DND-41 (cell line): ENCODE measurements at regions not wholly inside any gene's neighbourhood (a gene's known extent, or its start where the extent isn't known, plus 50 kb on each side); places are given as distances from the start of the nearest gene placed in this dataset.

Experiments used
- ATAC-seq: fragments of 200-7000 bp; cut with Tn5 transposase; 3 replicates; pipeline ENCODE4 v1.9.1; 2021; ENCODE audit warnings: low read depth; ENCODE audit not compliant: insufficient read depth
- DNase-seq: peaks from one replicate; pipeline ENCODE4 v3.0.0-alpha.2; 2020
- H2AFZ ChIP-seq: 2 replicates; pipeline ENCODE4 v1.6.0; 2012; ENCODE audit warnings: low read depth, low read length
- H3K27ac ChIP-seq: 2 replicates; pipeline ENCODE4 v1.5.1; 2012; ENCODE audit warnings: low read length, inconsistent platforms
- H3K27me3 ChIP-seq: fragments of 200-600 bp; sonication (generic); 2 replicates; pipeline ENCODE4 v1.6.0; 2012; ENCODE audit warnings: low read length, mild to moderate bottlenecking, inconsistent platforms; ENCODE audit not compliant: insufficient read depth, poor library complexity
- H3K36me3 ChIP-seq: 2 replicates; pipeline ENCODE4 v1.5.1; 2012; ENCODE audit warnings: low read length, inconsistent platforms; ENCODE audit not compliant: insufficient read depth
- H3K4me1 ChIP-seq: 2 replicates; pipeline ENCODE4 v1.5.1; 2012; ENCODE audit warnings: mild to moderate bottlenecking, low read length; ENCODE audit not compliant: insufficient read depth
- H3K4me2 ChIP-seq: 2 replicates; pipeline ENCODE4 v1.6.0; 2012; ENCODE audit warnings: mild to moderate bottlenecking, moderate library complexity, low read length, inconsistent platforms; ENCODE audit not compliant: insufficient read depth
- H3K4me3 ChIP-seq, 2 experiments: fragments of 200-600 bp in 1 of 2; shearing (Covaris generic) in 1 of 2; 2 replicates each; pipeline ENCODE4 v1.5.1; 2012 to 2016; ENCODE audit warnings: inconsistent platforms in 2 of 2, low read length in 2 of 2, mild to moderate bottlenecking in 2 of 2, low read depth in 1 of 2, moderate library complexity in 1 of 2
- H3K79me2 ChIP-seq: 2 replicates; pipeline ENCODE4 v1.6.0; 2012; ENCODE audit warnings: low read length, inconsistent platforms; ENCODE audit not compliant: insufficient read depth
- H3K9ac ChIP-seq: 2 replicates; pipeline ENCODE4 v1.6.0; 2012; ENCODE audit warnings: low read depth, mild to moderate bottlenecking, inconsistent platforms, low read length, moderate library complexity
- H3K9me3 ChIP-seq: 2 replicates; pipeline ENCODE4 v1.5.1; 2012; ENCODE audit warnings: low read length, moderate library complexity, mild to moderate bottlenecking, inconsistent platforms; ENCODE audit not compliant: insufficient read depth, severe bottlenecking
- H4K20me1 ChIP-seq: 2 replicates; pipeline ENCODE4 v1.6.0; 2012; ENCODE audit warnings: low read length; ENCODE audit not compliant: insufficient read depth
- CTCF ChIP-seq: IDR thresholded peaks from 2 replicates; pipeline ENCODE4 v1.5.1; 2012; ENCODE audit warnings: borderline replicate concordance, low read length, moderate library complexity, mild to moderate bottlenecking; ENCODE audit not compliant: poor library complexity, severe bottlenecking; ENCODE audit errors: extremely low read depth
- EZH2 ChIP-seq: IDR thresholded peaks from 3 replicates; pipeline ENCODE4 v1.6.1; 2012; ENCODE audit warnings: borderline replicate concordance, low read depth, mild to moderate bottlenecking, moderate library complexity, low read length, inconsistent platforms; ENCODE audit not compliant: severe bottlenecking

GRCh38 chr3:13704174-13704573 is 155.2 kb downstream of the FBLN2 start:
- no peak for ATAC-seq
- no peaks in the 10 kb centered on the region for H3K27me3 ChIP-seq
- TF ChIP-seq EZH2 (no peak), CTCF (no peak)

GRCh38 chr3:13703071-13703470 is 154.1 kb downstream of the FBLN2 start:
- Histone ChIP-seq H3K9ac (no peak overlapping the region), H3K36me3 (no peaks in the 10 kb centered on the region), H2AFZ (no peak overlapping the region), H4K20me1 (no peaks in the 10 kb centered on the region; the same call in 1 of the 2 replicates), H3K4me1 (no peaks in the 10 kb centered on the region), H3K27ac (no peak overlapping the region), H3K4me3 (no peak overlapping the region), H3K9me3 (peaks cover 4% of the 10 kb centered on the region), H3K4me2 (no peak overlapping the region), H3K27me3 (peaks cover 3% of the 10 kb centered on the region), H3K79me2 (no peaks in the 10 kb centered on the region)
- DNase-seq (no peak), ATAC-seq (no peak)
- TF ChIP-seq EZH2 = no peak
- no peak for TF ChIP-seq CTCF

More at GRCh38 chr3:13704174-13704573, 155.2 kb downstream of the FBLN2 start:
- Histone ChIP-seq H3K27ac (no peak overlapping the region), H3K36me3 (no peaks in the 10 kb centered on the region), H3K9me3 (peaks cover 4% of the 10 kb centered on the region), H3K4me3 (no peak overlapping the region), H3K4me1 (no peaks in the 10 kb centered on the region), H4K20me1 (no peaks in the 10 kb centered on the region), H3K9ac (no peak overlapping the region), H3K4me2 (no peak overlapping the region), H2AFZ (no peak overlapping the region), H3K79me2 (no peaks in the 10 kb centered on the region)
- no peak for DNase-seq

- Histone ChIP-seq H3K9me3 (peaks cover 4% of the 10 kb centered on the region), H3K4me1 (no peaks in the 10 kb centered on the region), H3K9ac (no peak overlapping the region), H3K36me3 (no peaks in the 10 kb centered on the region), H3K27me3 (peaks cover 3% of the 10 kb centered on the region), H3K4me2 (no peak overlapping the region), H3K79me2 (no peaks in the 10 kb centered on the region), H3K4me3 (no peak overlapping the region), H4K20me1 (no peaks in the 10 kb centered on the region; the same call in 1 of the 2 replicates), H2AFZ (no peak overlapping the region), H3K27ac (no peak overlapping the region)
- no peak for DNase-seq
- no peak for TF ChIP-seq EZH2
- TF ChIP-seq CTCF = no peak
- no peak for ATAC-seq
Measured at GRCh38 chr3:13702286-13702685, 153.4 kb downstream of the FBLN2 start.

GRCh38 chr3:13700889-13701288 is 152.0 kb downstream of the FBLN2 start:
- ATAC-seq = no peak
- H3K27me3 ChIP-seq = peaks cover 3% of the 10 kb centered on the region
- H3K4me3 ChIP-seq = no peak overlapping the region
- no peak overlapping the region for H2AFZ ChIP-seq
- H3K79me2 ChIP-seq = no peaks in the 10 kb centered on the region
- no peak overlapping the region for H3K9ac ChIP-seq
- TF ChIP-seq CTCF = no peak
- TF ChIP-seq EZH2 = no peak
- peaks cover 4% of the 10 kb centered on the region for H3K9me3 ChIP-seq
- no peaks in the 10 kb centered on the region; the same call in 1 of the 2 replicates for H4K20me1 ChIP-seq
- no peaks in the 10 kb centered on the region for H3K36me3 ChIP-seq
- H3K4me1 ChIP-seq = no peaks in the 10 kb centered on the region
- H3K27ac ChIP-seq = no peak overlapping the region
- no peak for DNase-seq
- H3K4me2 ChIP-seq = no peak overlapping the region
